ENCODE measurements at regions not wholly inside any gene's neighbourhood (a gene's known extent, or its start where the extent isn't known, plus 50 kb on each side); places are given as distances from the start of the nearest gene placed in this dataset.

- no peak for TF ChIP-seq CREB1 (IDR thresholded peaks at IDR 0.05; ENCODE audit: low read depth)
- no peak for TF ChIP-seq MAX (IDR thresholded peaks at IDR 0.05)
- no peak for TF ChIP-seq EP300 (IDR thresholded peaks at IDR 0.05; ENCODE audit: borderline replicate concordance)
These were observed 191.3 kb downstream of the SNX10 start for GRCh38 chr7:26482927-26483326.

Measured in Ishikawa (cell line).